GM12865 (cell line): ENCODE measurements at regions not wholly inside any gene's neighbourhood (a gene's known extent, or its start where the extent isn't known, plus 50 kb on each side); places are given as distances from the start of the nearest gene placed in this dataset.

Source experiments
- DNase-seq: peaks from one replicate; pipeline ENCODE4 v3.0.0; 2010; ENCODE audit warnings: low read depth
- H3K4me3 ChIP-seq: 2 replicates; pipeline ENCODE4 v1.5.1; 2011; ENCODE audit warnings: mild to moderate bottlenecking, low read depth, low read length, control low read depth
- CTCF ChIP-seq: IDR thresholded peaks from 2 replicates; pipeline ENCODE4 v1.5.1; 2011; ENCODE audit warnings: low read length, control low read depth, low read depth, inconsistent platforms; ENCODE audit not compliant: insufficient read depth; ENCODE audit errors: missing control alignments

GRCh38 chr2:192888109-192888508, 693.4 kb upstream of the TMEFF2 start:
- no peak for DNase-seq
- H3K4me3 ChIP-seq: no peak overlapping the region
- TF ChIP-seq CTCF: no peak

- DNase-seq: no peak
- TF ChIP-seq CTCF: no peak
- H3K4me3 ChIP-seq: no peak overlapping the region
Measured at GRCh38 chr2:192887337-192887736, 692.6 kb upstream of the TMEFF2 start.

- no peak for DNase-seq
- TF ChIP-seq CTCF: no peak
- no peak overlapping the region for H3K4me3 ChIP-seq
Measured at GRCh38 chr2:192886636-192887035, 691.9 kb upstream of the TMEFF2 start.

GRCh38 chr2:192885569-192886160, 690.9 kb upstream of the TMEFF2 start:
- no peak for DNase-seq
- no peak overlapping the region for H3K4me3 ChIP-seq
- no peak for TF ChIP-seq CTCF

GRCh38 chr2:192877159-192877558, 682.4 kb upstream of the TMEFF2 start:
- no peak for DNase-seq
- no peak overlapping the region for H3K4me3 ChIP-seq
- no peak for TF ChIP-seq CTCF

GRCh38 chr2:192876698-192877097, 682.0 kb upstream of the TMEFF2 start:
- no peak overlapping the region for H3K4me3 ChIP-seq
- TF ChIP-seq CTCF: no peak
- DNase-seq: no peak

- DNase-seq: no peak
- TF ChIP-seq CTCF: no peak
- H3K4me3 ChIP-seq: no peak overlapping the region
Measured at GRCh38 chr2:192854706-192855105, 660.0 kb upstream of the TMEFF2 start.
